Keratinocyte (primary cell): ENCODE measurements at regions not wholly inside any gene's neighbourhood (a gene's known extent, or its start where the extent isn't known, plus 50 kb on each side); places are given as distances from the start of the nearest gene placed in this dataset.

Experiments
- DNase-seq: peaks from one replicate; pipeline ENCODE4 v3.0.0-alpha.2; 2011; ENCODE audit warnings: low read depth, missing footprints, low spot score
- FAIRE-seq: peaks from 2 replicates; lab custom pipeline; 2011; peaks lifted over from hg19 to GRCh38; lab: Jason Lieb, UNC
- H2AFZ ChIP-seq: 2 replicates; pipeline ENCODE4 v1.6.0; 2012; ENCODE audit warnings: low read length, control low read depth, inconsistent platforms; ENCODE audit not compliant: control insufficient read depth
- H3K27ac ChIP-seq: 2 replicates; pipeline ENCODE4 v1.5.1; 2011; ENCODE audit warnings: low read length; ENCODE audit not compliant: control insufficient read depth, insufficient read depth
- H3K27me3 ChIP-seq: 3 replicates; pipeline ENCODE4 v1.6.0; 2011; ENCODE audit warnings: low read length; ENCODE audit not compliant: control insufficient read depth, insufficient read depth; ENCODE audit errors: extremely low read depth
- H3K36me3 ChIP-seq, 2 experiments: 2 replicates in 1 of 2; 3 replicates in 1 of 2; pipeline ENCODE4 v1.5.1; 2011; ENCODE audit warnings: low read length in 2 of 2, mild to moderate bottlenecking in 1 of 2; ENCODE audit not compliant: control insufficient read depth in 2 of 2, insufficient read depth in 2 of 2; ENCODE audit errors: extremely low read depth in 1 of 2
- H3K4me1 ChIP-seq: 3 replicates; pipeline ENCODE4 v1.5.1; 2011; ENCODE audit warnings: low read length; ENCODE audit not compliant: control insufficient read depth, insufficient read depth; ENCODE audit errors: extremely low read depth
- H3K4me2 ChIP-seq: 3 replicates; pipeline ENCODE4 v1.6.0; 2011; ENCODE audit warnings: low read depth, low read length; ENCODE audit not compliant: control insufficient read depth, insufficient read depth; ENCODE audit errors: extremely low read depth
- H3K4me3 ChIP-seq, 3 experiments: fragments of 200-600 bp in 1 of 3; sonication (generic) in 1 of 3; 2 replicates in 2 of 3; 3 replicates in 1 of 3; pipeline ENCODE4 v1.5.1; 2011 to 2016; ENCODE audit warnings: low read length in 3 of 3, mild to moderate bottlenecking in 3 of 3, control low read depth in 2 of 3, inconsistent platforms in 1 of 3, low read depth in 1 of 3, mixed read lengths in 1 of 3, mixed run types in 1 of 3, moderate library complexity in 1 of 3; ENCODE audit not compliant: control insufficient read depth in 2 of 3, insufficient read depth in 2 of 3; ENCODE audit errors: extremely low read depth in 1 of 3
- H3K79me2 ChIP-seq: 2 replicates; pipeline ENCODE4 v1.6.0; 2012; ENCODE audit warnings: low read length; ENCODE audit not compliant: control insufficient read depth, insufficient read depth
- H3K9ac ChIP-seq: 3 replicates; pipeline ENCODE4 v1.6.0; 2011; ENCODE audit warnings: low read length; ENCODE audit not compliant: control insufficient read depth, insufficient read depth; ENCODE audit errors: extremely low read depth
- H3K9me1 ChIP-seq: 3 replicates; pipeline ENCODE4 v1.6.0; 2011; ENCODE audit warnings: low read length; ENCODE audit not compliant: control insufficient read depth, insufficient read depth; ENCODE audit errors: extremely low read depth
- H3K9me3 ChIP-seq: 2 replicates; pipeline ENCODE4 v1.5.1; 2012; ENCODE audit warnings: low read depth, low read length; ENCODE audit not compliant: control insufficient read depth
- H4K20me1 ChIP-seq: 3 replicates; pipeline ENCODE4 v1.6.0; 2011; ENCODE audit warnings: low read length; ENCODE audit not compliant: control insufficient read depth, insufficient read depth; ENCODE audit errors: extremely low read depth
- EZH2 ChIP-seq: IDR thresholded peaks from one replicate; pipeline ENCODE4 v1.6.1; 2012; ENCODE audit warnings: inconsistent platforms, mild to moderate bottlenecking, low read length, moderate library complexity
- dilution Hi-C: fragments of 300-500 bp; cut with MboI; formaldehyde crosslinking; loops from one replicate; pipeline ENCODE4 v1.7.0; 2020; ENCODE audit warnings: low sequenced_read_pairs; ENCODE audit not compliant: extremely low pct_ligation_motif_present
- small RNA-seq, 3 experiments: library from RNA; depleted of rRNA; stranded (forward); fragments of <200 nt; gene quantifications; one replicate each; pipeline ENCODE3, GENCODE V24; 2012; ENCODE audit warnings: low read depth in 3 of 3, low replicate concordance in 1 of 3; ENCODE audit not compliant: insufficient read length in 3 of 3
- TF ChIP-seq, protein P1 (sequence below), 3 experiments: IDR thresholded peaks in 1 of 3; conservative IDR thresholded peaks in 1 of 3; optimal IDR thresholded peaks in 1 of 3; 2 replicates in 2 of 3; 3 replicates in 1 of 3; pipeline versions ENCODE3 to v1.5.1; 2011; ENCODE audit warnings: low read length in 3 of 3, mild to moderate bottlenecking in 3 of 3, moderate library complexity in 2 of 3, control low read depth in 1 of 3, inconsistent platforms in 1 of 3; ENCODE audit not compliant: insufficient read depth in 2 of 3; ENCODE audit errors: extremely low read depth in 1 of 3

DNA sequence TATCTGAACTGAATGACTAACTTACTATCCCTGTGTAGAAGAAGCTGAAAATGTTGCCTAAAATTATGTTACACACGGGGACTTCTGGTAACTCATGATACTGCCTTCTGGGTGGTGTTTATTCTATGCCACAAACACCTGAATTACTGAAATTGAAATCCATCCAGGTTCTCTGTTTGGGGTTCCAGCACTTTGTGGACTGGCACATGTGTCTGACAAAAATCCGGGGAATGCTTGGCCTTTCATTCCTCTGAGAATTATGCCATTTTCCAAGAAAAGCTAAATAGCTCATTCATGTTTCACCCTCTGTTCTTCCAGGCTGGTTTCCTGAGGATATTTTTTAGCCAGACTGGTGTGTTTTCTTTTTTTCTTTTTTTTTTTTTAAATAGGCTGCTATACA, 59.5 kb upstream of the POU3F3 start:
- Histone ChIP-seq H3K9ac (no peak overlapping the region), H3K27ac (no peak overlapping the region), H3K9me3 (no peaks in the 10 kb centered on the region), H4K20me1 (no peaks in the 10 kb centered on the region), H3K4me2 (no peak overlapping the region), H3K9me1 (no peaks in the 10 kb centered on the region), H3K4me3 (no peak overlapping the region), H3K36me3 (no peaks in the 10 kb centered on the region), H3K27me3 (no peaks in the 10 kb centered on the region), H3K79me2 (no peaks in the 10 kb centered on the region), H3K4me1 (no peaks in the 10 kb centered on the region), H2AFZ (no peak overlapping the region)
- no peak for TF ChIP-seq EZH2
- TF ChIP-seq, protein P1, sequence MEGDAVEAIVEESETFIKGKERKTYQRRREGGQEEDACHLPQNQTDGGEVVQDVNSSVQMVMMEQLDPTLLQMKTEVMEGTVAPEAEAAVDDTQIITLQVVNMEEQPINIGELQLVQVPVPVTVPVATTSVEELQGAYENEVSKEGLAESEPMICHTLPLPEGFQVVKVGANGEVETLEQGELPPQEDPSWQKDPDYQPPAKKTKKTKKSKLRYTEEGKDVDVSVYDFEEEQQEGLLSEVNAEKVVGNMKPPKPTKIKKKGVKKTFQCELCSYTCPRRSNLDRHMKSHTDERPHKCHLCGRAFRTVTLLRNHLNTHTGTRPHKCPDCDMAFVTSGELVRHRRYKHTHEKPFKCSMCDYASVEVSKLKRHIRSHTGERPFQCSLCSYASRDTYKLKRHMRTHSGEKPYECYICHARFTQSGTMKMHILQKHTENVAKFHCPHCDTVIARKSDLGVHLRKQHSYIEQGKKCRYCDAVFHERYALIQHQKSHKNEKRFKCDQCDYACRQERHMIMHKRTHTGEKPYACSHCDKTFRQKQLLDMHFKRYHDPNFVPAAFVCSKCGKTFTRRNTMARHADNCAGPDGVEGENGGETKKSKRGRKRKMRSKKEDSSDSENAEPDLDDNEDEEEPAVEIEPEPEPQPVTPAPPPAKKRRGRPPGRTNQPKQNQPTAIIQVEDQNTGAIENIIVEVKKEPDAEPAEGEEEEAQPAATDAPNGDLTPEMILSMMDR (optimal IDR thresholded peaks at IDR 0.05 in 1 of 3, IDR thresholded peaks at IDR 0.05 in 1 of 3, conservative IDR thresholded peaks at IDR 0.05 in 1 of 3; ENCODE audit: extremely low read depth in 1 of 3, insufficient read depth in 2 of 3, low read length in 3 of 3), result no peak
- FAIRE-seq, result no peak
- dilution Hi-C loops, result no loop called here
- no peak for DNase-seq

Small RNA genes in the stretch of these regions (small RNA-seq; reads per million reads assigned to genes)
- gene RF00139 (0 reads per million in 3 experiments), gene RF02091 (0 reads per million in 3 experiments)
